Upper lobe of left lung (tissue), 6 donors: ENCODE measurements at regions not wholly inside any gene's neighbourhood (a gene's known extent, or its start where the extent isn't known, plus 50 kb on each side); places are given as distances from the start of the nearest gene placed in this dataset.

Experiments used
- ATAC-seq, 2 donors: fragments of 200-7000 bp; cut with Tn5 transposase; one replicate each; pipeline ENCODE4 v1.9.1; 2022; ENCODE audit warnings: mild to moderate bottlenecking in 2 of 2, moderate library complexity in 2 of 2; ENCODE audit not compliant: low FRiP score in 2 of 2
- DNase-seq, 2 donors: peaks; one replicate each; pipeline ENCODE4 v3.0.0-alpha.2; 2019 to 2020
- H3K27ac ChIP-seq, 4 donors: fragments of 200-600 bp; sonication (generic); one replicate each; pipeline ENCODE4 v1.5.1; 2016 to 2019
- H3K27me3 ChIP-seq, 4 donors: fragments of 200-600 bp; sonication (generic); one replicate each; pipeline ENCODE4 v1.5.1; 2017 to 2019
- H3K36me3 ChIP-seq, 4 donors: fragments of 200-600 bp; sonication (generic); one replicate each; pipeline ENCODE4 v1.5.1; 2016 to 2019
- H3K4me1 ChIP-seq, 4 donors: fragments of 200-600 bp; sonication (generic); one replicate each; pipeline ENCODE4 v1.5.1; 2018 to 2019
- H3K4me3 ChIP-seq, 4 donors: fragments of 200-600 bp; sonication (generic); one replicate each; pipeline ENCODE4 v1.5.1; 2017 to 2019; ENCODE audit warnings: mild to moderate bottlenecking in 2 of 4, moderate library complexity in 1 of 4
- H3K9me3 ChIP-seq, 4 donors: fragments of 200-600 bp; sonication (generic); one replicate each; pipeline ENCODE4 v1.5.1; 2018 to 2019
- EP300 ChIP-seq, 4 donors: sonication (generic); formaldehyde crosslinking; IDR thresholded peaks; one replicate each; pipeline ENCODE4 v1.5.1; 2017; ENCODE audit warnings: antibody characterized with exemption in 4 of 4, control low read depth in 2 of 4
- POLR2A ChIP-seq, 4 donors: fragments of 450-650 bp; IDR thresholded peaks; one replicate each; pipeline ENCODE4 v1.5.1; 2016 to 2017; ENCODE audit warnings: antibody characterized with exemption in 4 of 4, mild to moderate bottlenecking in 2 of 4
- POLR2AphosphoS5 ChIP-seq, 2 donors: sonication (generic); formaldehyde crosslinking; IDR thresholded peaks; one replicate each; pipeline ENCODE4 v1.5.1; 2017; ENCODE audit warnings: antibody characterized with exemption in 2 of 2
- WGBS, 2 donors: methylation state at CpG; one replicate each; pipeline ENCODE4 v1.1.5; 2017 to 2018; 5-methylcytosine and 5-hydroxymethylcytosine counted together
- TF ChIP-seq, protein P1 (sequence below), 6 experiments: fragments of 450-650 bp in 4 of 6; fragments of 200-600 bp in 2 of 6; sonication (generic) in 2 of 6; IDR thresholded peaks; one replicate each; pipeline ENCODE4 v1.5.1; 2016 to 2019; ENCODE audit warnings: antibody characterized with exemption in 6 of 6
- donor health status: DM: no; HTN: no; CAD: no; lungs with moderate emphysema.
- donor health status: DM: no; HTN: yes; CAD: no; lungs with severe emphysema.

GRCh38 chr2:768451-768850 lies 91.2 kb upstream of the TMEM18 start:
- Histone ChIP-seq H3K4me3 (no peak overlapping the region), H3K36me3 (no peaks in the 10 kb centered on the region), H3K9me3 (no peaks in the 10 kb centered on the region), H3K4me1 (no peaks in the 10 kb centered on the region), H3K27ac (no peak overlapping the region), H3K27me3 (no peaks in the 10 kb centered on the region)
- TF ChIP-seq POLR2A (IDR thresholded peaks at IDR 0.05) = no peak
- no peak for TF ChIP-seq EP300 (IDR thresholded peaks at IDR 0.05)
- TF ChIP-seq, protein P1, sequence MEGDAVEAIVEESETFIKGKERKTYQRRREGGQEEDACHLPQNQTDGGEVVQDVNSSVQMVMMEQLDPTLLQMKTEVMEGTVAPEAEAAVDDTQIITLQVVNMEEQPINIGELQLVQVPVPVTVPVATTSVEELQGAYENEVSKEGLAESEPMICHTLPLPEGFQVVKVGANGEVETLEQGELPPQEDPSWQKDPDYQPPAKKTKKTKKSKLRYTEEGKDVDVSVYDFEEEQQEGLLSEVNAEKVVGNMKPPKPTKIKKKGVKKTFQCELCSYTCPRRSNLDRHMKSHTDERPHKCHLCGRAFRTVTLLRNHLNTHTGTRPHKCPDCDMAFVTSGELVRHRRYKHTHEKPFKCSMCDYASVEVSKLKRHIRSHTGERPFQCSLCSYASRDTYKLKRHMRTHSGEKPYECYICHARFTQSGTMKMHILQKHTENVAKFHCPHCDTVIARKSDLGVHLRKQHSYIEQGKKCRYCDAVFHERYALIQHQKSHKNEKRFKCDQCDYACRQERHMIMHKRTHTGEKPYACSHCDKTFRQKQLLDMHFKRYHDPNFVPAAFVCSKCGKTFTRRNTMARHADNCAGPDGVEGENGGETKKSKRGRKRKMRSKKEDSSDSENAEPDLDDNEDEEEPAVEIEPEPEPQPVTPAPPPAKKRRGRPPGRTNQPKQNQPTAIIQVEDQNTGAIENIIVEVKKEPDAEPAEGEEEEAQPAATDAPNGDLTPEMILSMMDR (IDR thresholded peaks at IDR 0.05) = no peak
- no peak for TF ChIP-seq POLR2AphosphoS5 (IDR thresholded peaks at IDR 0.05)
- 79 to 80% methylated on average over 10 of the region's 10 CpGs for WGBS, 2 donors
- DNase-seq (no peak), ATAC-seq (no peak)

GRCh38 chr2:767944-768343 lies 90.7 kb upstream of the TMEM18 start:
- DNase-seq = no peak
- 83 to 88% methylated on average over 4 of the region's 4 CpGs for WGBS, 2 donors
- TF ChIP-seq POLR2AphosphoS5 (IDR thresholded peaks at IDR 0.05) (no peak), POLR2A (IDR thresholded peaks at IDR 0.05) (no peak), EP300 (IDR thresholded peaks at IDR 0.05) (no peak)
- TF ChIP-seq, protein P1 (IDR thresholded peaks at IDR 0.05) = no peak
- H3K4me3 ChIP-seq = no peak overlapping the region
- ATAC-seq = no peak
- no peaks in the 10 kb centered on the region for H3K36me3 ChIP-seq
- no peak overlapping the region for H3K27ac ChIP-seq
- no peaks in the 10 kb centered on the region for H3K9me3 ChIP-seq
- H3K27me3 ChIP-seq = no peaks in the 10 kb centered on the region
- no peaks in the 10 kb centered on the region for H3K4me1 ChIP-seq

GRCh38 chr2:767440-767839 lies 90.2 kb upstream of the TMEM18 start:
- no peak for ATAC-seq
- DNase-seq = no peak
- no peak overlapping the region for H3K27ac ChIP-seq
- H3K9me3 ChIP-seq = no peaks in the 10 kb centered on the region
- H3K4me3 ChIP-seq = no peak overlapping the region
- TF ChIP-seq EP300 (IDR thresholded peaks at IDR 0.05) (no peak), POLR2A (IDR thresholded peaks at IDR 0.05) (no peak), POLR2AphosphoS5 (IDR thresholded peaks at IDR 0.05) (no peak)
- TF ChIP-seq, protein P1 (IDR thresholded peaks at IDR 0.05) = no peak
- no peaks in the 10 kb centered on the region for H3K4me1 ChIP-seq
- WGBS, 2 donors = 72 to 75% methylated on average over 9 of the region's 9 CpGs
- H3K36me3 ChIP-seq = no peaks in the 10 kb centered on the region
- no peaks in the 10 kb centered on the region for H3K27me3 ChIP-seq

DNA sequence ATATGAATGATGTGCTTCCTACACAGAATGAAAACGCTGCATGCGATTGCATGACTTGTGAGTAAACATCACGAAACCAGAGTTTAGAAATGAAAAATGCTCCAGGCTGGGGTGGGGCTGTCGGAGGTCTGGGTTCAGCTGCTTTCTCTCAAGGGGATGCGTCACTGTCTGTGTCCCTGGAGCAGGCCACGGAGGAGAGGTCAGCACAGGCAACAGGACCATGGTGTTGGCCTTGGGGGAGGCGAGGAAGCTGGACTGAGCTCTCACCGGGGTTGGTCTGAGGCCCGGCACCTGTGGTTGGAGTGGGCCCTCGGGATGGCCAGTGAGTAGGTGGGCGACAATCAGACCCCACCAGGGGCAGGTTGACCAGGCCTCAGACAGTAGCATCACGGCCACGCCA lies 89.0 kb upstream of the TMEM18 start:
- DNase-seq = no peak
- WGBS, 2 donors = 84 to 90% methylated on average over 6 to 13 of the region's 13 CpGs

DNA sequence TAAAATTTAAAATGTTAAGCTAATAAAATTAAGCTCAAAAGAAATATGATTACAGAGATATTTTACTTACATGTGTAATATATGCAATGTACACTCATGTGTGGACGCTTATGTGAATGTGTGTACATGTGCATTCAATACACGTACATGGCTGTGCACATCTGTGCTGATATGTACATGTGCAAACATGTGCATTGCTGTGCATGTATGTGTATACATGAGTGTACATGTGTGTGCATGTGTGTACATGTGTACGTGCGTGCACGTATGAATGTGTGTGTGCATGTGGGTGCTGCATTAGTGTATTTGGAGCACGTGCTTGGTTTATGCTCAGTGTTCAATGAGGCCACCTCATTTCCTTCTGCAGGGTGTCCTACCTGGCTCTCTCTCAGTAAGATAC lies 88.2 kb upstream of the TMEM18 start:
- 89 to 97% methylated on average over 6 of the region's 6 CpGs for WGBS, 2 donors
- Histone ChIP-seq H3K4me1 (no peaks in the 10 kb centered on the region), H3K36me3 (no peaks in the 10 kb centered on the region), H3K27ac (no peak overlapping the region), H3K4me3 (no peak overlapping the region), H3K9me3 (no peaks in the 10 kb centered on the region), H3K27me3 (no peaks in the 10 kb centered on the region)
- TF ChIP-seq, protein P1 (IDR thresholded peaks at IDR 0.05) = no peak
- TF ChIP-seq EP300 (IDR thresholded peaks at IDR 0.05) (no peak), POLR2A (IDR thresholded peaks at IDR 0.05) (no peak), POLR2AphosphoS5 (IDR thresholded peaks at IDR 0.05) (no peak)
- no peak for DNase-seq
- ATAC-seq = no peak

More for the DNA sequence above, 89.0 kb upstream of the TMEM18 start:
- no peak overlapping the region for H3K27ac ChIP-seq
- no peaks in the 10 kb centered on the region for H3K4me1 ChIP-seq
- TF ChIP-seq, protein P1 (IDR thresholded peaks at IDR 0.05) = no peak
- no peak for TF ChIP-seq EP300 (IDR thresholded peaks at IDR 0.05)
- TF ChIP-seq POLR2A (IDR thresholded peaks at IDR 0.05) = no peak
- no peak overlapping the region for H3K4me3 ChIP-seq
- no peak for ATAC-seq
- no peaks in the 10 kb centered on the region for H3K27me3 ChIP-seq
- H3K36me3 ChIP-seq = no peaks in the 10 kb centered on the region
- no peaks in the 10 kb centered on the region for H3K9me3 ChIP-seq
